Upper lobe of left lung (tissue), 6 donors: ENCODE measurements at regions not wholly inside any gene's neighbourhood (a gene's known extent, or its start where the extent isn't known, plus 50 kb on each side); places are given as distances from the start of the nearest gene placed in this dataset.

Experiments
- ATAC-seq, 2 donors: fragments of 200-7000 bp; cut with Tn5 transposase; one replicate each; pipeline ENCODE4 v1.9.1; 2022; ENCODE audit warnings: mild to moderate bottlenecking in 2 of 2, moderate library complexity in 2 of 2; ENCODE audit not compliant: low FRiP score in 2 of 2
- DNase-seq, 2 donors: peaks; one replicate each; pipeline ENCODE4 v3.0.0-alpha.2; 2019 to 2020
- H3K27ac ChIP-seq, 4 donors: fragments of 200-600 bp; sonication (generic); one replicate each; pipeline ENCODE4 v1.5.1; 2016 to 2019
- H3K27me3 ChIP-seq, 4 donors: fragments of 200-600 bp; sonication (generic); one replicate each; pipeline ENCODE4 v1.5.1; 2017 to 2019
- H3K36me3 ChIP-seq, 4 donors: fragments of 200-600 bp; sonication (generic); one replicate each; pipeline ENCODE4 v1.5.1; 2016 to 2019
- H3K4me1 ChIP-seq, 4 donors: fragments of 200-600 bp; sonication (generic); one replicate each; pipeline ENCODE4 v1.5.1; 2018 to 2019
- H3K4me3 ChIP-seq, 4 donors: fragments of 200-600 bp; sonication (generic); one replicate each; pipeline ENCODE4 v1.5.1; 2017 to 2019; ENCODE audit warnings: mild to moderate bottlenecking in 2 of 4, moderate library complexity in 1 of 4
- H3K9me3 ChIP-seq, 4 donors: fragments of 200-600 bp; sonication (generic); one replicate each; pipeline ENCODE4 v1.5.1; 2018 to 2019
- EP300 ChIP-seq, 4 donors: sonication (generic); formaldehyde crosslinking; IDR thresholded peaks; one replicate each; pipeline ENCODE4 v1.5.1; 2017; ENCODE audit warnings: antibody characterized with exemption in 4 of 4, control low read depth in 2 of 4
- POLR2A ChIP-seq, 4 donors: fragments of 450-650 bp; IDR thresholded peaks; one replicate each; pipeline ENCODE4 v1.5.1; 2016 to 2017; ENCODE audit warnings: antibody characterized with exemption in 4 of 4, mild to moderate bottlenecking in 2 of 4
- POLR2AphosphoS5 ChIP-seq, 2 donors: sonication (generic); formaldehyde crosslinking; IDR thresholded peaks; one replicate each; pipeline ENCODE4 v1.5.1; 2017; ENCODE audit warnings: antibody characterized with exemption in 2 of 2
- WGBS, 2 donors: methylation state at CpG; one replicate each; pipeline ENCODE4 v1.1.5; 2017 to 2018; 5-methylcytosine and 5-hydroxymethylcytosine counted together
- TF ChIP-seq, protein P1 (sequence below), 6 experiments: fragments of 450-650 bp in 4 of 6; fragments of 200-600 bp in 2 of 6; sonication (generic) in 2 of 6; IDR thresholded peaks; one replicate each; pipeline ENCODE4 v1.5.1; 2016 to 2019; ENCODE audit warnings: antibody characterized with exemption in 6 of 6
- donor health status: DM: no; HTN: no; CAD: no; lungs with moderate emphysema.
- donor health status: DM: no; HTN: yes; CAD: no; lungs with severe emphysema.

DNA sequence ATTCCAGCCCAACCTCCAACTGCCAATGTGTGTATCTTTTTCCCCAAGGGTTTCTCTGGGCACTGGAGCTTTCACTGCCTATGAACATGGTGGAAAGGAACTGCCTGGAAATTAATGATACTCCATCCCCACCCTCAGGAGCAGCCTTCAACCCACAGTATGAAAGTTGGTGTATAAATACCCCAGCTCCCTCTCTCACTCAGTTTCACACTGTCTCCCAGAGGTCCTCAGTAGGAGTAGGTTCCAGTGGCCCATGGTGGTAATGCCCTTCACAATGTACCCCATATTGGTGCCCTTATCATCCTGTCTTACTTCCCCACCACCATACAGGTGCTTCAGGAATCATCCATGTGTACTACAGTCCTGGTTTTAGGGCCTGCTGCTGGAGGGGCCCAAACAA lies 462.6 kb downstream of the MIAT start:
- Histone ChIP-seq H3K27me3 (no peaks in the 10 kb centered on the region), H3K36me3 (no peaks in the 10 kb centered on the region), H3K4me3 (no peak overlapping the region), H3K9me3 (no peaks in the 10 kb centered on the region), H3K27ac (no peak overlapping the region), H3K4me1 (no peaks in the 10 kb centered on the region)
- TF ChIP-seq POLR2A (IDR thresholded peaks at IDR 0.05) (no peak), EP300 (IDR thresholded peaks at IDR 0.05) (no peak), POLR2AphosphoS5 (IDR thresholded peaks at IDR 0.05) (no peak)
- TF ChIP-seq, protein P1, sequence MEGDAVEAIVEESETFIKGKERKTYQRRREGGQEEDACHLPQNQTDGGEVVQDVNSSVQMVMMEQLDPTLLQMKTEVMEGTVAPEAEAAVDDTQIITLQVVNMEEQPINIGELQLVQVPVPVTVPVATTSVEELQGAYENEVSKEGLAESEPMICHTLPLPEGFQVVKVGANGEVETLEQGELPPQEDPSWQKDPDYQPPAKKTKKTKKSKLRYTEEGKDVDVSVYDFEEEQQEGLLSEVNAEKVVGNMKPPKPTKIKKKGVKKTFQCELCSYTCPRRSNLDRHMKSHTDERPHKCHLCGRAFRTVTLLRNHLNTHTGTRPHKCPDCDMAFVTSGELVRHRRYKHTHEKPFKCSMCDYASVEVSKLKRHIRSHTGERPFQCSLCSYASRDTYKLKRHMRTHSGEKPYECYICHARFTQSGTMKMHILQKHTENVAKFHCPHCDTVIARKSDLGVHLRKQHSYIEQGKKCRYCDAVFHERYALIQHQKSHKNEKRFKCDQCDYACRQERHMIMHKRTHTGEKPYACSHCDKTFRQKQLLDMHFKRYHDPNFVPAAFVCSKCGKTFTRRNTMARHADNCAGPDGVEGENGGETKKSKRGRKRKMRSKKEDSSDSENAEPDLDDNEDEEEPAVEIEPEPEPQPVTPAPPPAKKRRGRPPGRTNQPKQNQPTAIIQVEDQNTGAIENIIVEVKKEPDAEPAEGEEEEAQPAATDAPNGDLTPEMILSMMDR (IDR thresholded peaks at IDR 0.05), result no peak
- ATAC-seq (no peak), DNase-seq (no peak)

DNA sequence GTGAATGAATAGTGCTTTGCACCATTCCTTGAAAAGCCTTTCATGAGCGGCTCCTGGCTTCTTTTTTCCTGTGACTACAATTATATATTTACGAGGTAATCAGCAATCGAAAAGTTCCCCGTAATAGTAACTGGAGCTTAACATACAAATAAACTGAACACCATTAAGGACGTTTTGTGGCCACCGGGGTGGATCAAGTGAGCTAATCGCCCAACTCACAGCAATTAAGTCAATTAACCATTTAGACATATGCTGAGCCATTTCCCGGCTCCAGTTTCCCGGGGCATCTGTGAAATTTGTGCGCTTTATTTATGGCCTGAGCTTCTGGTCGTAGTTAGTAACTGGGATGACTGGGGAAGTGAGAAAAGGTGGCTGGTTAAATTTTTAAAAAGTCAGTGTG lies 465.2 kb downstream of the MIAT start:
- Histone ChIP-seq H3K9me3 (no peaks in the 10 kb centered on the region), H3K36me3 (no peaks in the 10 kb centered on the region), H3K4me3 (no peak overlapping the region), H3K27me3 (no peaks in the 10 kb centered on the region), H3K4me1 (no peaks in the 10 kb centered on the region), H3K27ac (no peak overlapping the region)
- DNase-seq, result no peak
- TF ChIP-seq EP300 (IDR thresholded peaks at IDR 0.05) (no peak), POLR2A (IDR thresholded peaks at IDR 0.05) (no peak), POLR2AphosphoS5 (IDR thresholded peaks at IDR 0.05) (no peak)
- TF ChIP-seq, protein P1 (IDR thresholded peaks at IDR 0.05), result no peak
- 87% methylated on average over 11 of the region's 11 CpGs for WGBS, 2 donors
- no peak for ATAC-seq

DNA sequence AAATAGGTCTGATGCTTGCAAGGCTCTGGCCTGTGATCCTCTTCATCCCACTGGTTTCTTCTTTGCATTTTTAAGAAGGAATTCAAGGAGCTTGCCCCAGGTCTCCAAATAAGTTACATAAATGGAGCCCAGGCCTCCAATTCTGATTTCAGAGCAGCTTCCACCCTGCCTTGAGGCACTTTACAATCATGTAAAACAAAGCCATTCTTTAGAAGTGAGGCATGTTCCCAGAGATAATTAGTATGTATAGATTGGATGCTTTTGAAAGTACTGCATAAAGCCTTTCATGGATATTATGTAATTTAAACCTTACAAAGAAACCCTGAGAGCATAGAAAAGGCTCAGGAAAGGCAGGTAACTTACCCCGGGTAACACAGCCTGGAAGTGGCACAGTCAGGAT lies 466.5 kb downstream of the MIAT start:
- Histone ChIP-seq H3K27me3 (no peaks in the 10 kb centered on the region), H3K4me1 (peaks cover 0 to 3% (median 0%) of the 10 kb centered on the region in 4 donors), H3K36me3 (no peaks in the 10 kb centered on the region), H3K27ac (no peak overlapping the region), H3K9me3 (no peaks in the 10 kb centered on the region), H3K4me3 (no peak overlapping the region)
- DNase-seq, result no peak
- TF ChIP-seq, protein P1 (IDR thresholded peaks at IDR 0.05), result no peak
- TF ChIP-seq POLR2A (IDR thresholded peaks at IDR 0.05) (no peak), EP300 (IDR thresholded peaks at IDR 0.05) (no peak), POLR2AphosphoS5 (IDR thresholded peaks at IDR 0.05) (no peak)
- no peak for ATAC-seq
- 79 to 91% methylated on average over 1 of the region's 1 CpG for WGBS, 2 donors

DNA sequence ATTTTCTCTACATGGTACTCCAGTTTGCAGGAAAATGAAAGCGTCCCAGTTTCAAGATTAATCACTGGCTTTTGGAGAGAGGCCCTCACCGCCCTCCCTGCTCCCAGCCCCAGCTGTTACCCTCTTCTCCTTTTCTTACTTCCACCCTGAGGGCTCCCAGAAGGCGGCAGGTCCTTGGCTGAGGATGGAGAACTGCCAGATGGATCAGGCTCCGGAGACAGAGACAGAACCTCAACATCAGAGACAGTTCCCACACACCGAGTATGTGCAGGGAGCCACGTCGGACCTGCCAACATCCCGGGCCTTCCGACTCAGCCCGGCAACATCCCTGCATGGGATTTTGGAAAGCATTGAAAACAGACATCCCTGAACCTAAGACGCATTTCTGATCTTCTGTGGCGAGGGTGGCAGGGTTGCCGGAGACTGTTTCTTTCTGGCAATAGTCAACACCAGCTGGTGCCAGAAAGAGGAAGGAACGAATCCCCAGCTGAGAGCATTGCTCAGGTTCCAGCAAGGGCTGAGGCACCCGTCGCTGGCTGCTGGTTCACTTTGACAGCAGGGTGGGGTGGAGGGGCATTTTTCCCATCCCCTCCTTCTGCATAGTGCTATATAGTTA lies 467.1 kb downstream of the MIAT start:
- Histone ChIP-seq H3K27me3 (no peaks in the 10 kb centered on the region), H3K36me3 (no peaks in the 10 kb centered on the region), H3K4me1 (peaks cover 0 to 3% (median 0%) of the 10 kb centered on the region in 4 donors), H3K9me3 (no peaks in the 10 kb centered on the region), H3K27ac (peak overlapping the region in 1 of 4 donors; percentile 47), H3K4me3 (no peak overlapping the region)
- ATAC-seq (peak; percentile 43 to 80), DNase-seq (no peak)
- no peak for TF ChIP-seq EP300 (IDR thresholded peaks at IDR 0.05)
- TF ChIP-seq, protein P1 (IDR thresholded peaks at IDR 0.05), result no peak
- WGBS, 2 donors, result 36 to 45% methylated on average over 16 of the region's 16 CpGs

DNA sequence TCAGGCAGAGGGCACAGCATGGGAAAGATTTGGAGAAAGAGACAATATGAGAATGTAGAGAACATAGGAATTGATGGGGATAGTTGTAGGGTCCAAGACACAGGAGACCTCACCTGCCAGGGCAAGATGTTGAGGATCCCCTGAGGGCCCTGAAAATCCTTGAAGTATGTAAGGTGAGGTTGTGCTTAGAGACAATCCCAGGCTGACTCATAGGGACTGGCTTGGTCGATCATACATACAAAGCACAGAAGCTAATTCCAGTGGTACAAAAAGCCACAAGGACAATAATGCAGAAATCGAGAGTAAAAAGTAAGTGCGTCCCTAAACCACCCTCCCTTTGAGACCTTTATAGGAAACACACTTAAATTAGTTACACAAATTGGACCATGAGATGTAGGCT lies 468.2 kb downstream of the MIAT start:
- Histone ChIP-seq H3K4me1 (peaks cover 0 to 3% (median 0%) of the 10 kb centered on the region in 4 donors), H3K9me3 (no peaks in the 10 kb centered on the region), H3K4me3 (no peak overlapping the region), H3K27ac (no peak overlapping the region), H3K36me3 (no peaks in the 10 kb centered on the region), H3K27me3 (no peaks in the 10 kb centered on the region)
- DNase-seq, result no peak
- ATAC-seq, result no peak
- TF ChIP-seq EP300 (IDR thresholded peaks at IDR 0.05), result no peak
- TF ChIP-seq, protein P1 (IDR thresholded peaks at IDR 0.05), result no peak
- no peak for TF ChIP-seq POLR2A (IDR thresholded peaks at IDR 0.05)
- no peak for TF ChIP-seq POLR2AphosphoS5 (IDR thresholded peaks at IDR 0.05)
- 90 to 96% methylated on average over 3 of the region's 3 CpGs for WGBS, 2 donors
